A673 (cell line): ENCODE measurements at regions not wholly inside any gene's neighbourhood (a gene's known extent, or its start where the extent isn't known, plus 50 kb on each side); places are given as distances from the start of the nearest gene placed in this dataset.

ENCODE experiments used
- EZH2 ChIP-seq: fragments of 200-600 bp; sonication (generic); IDR thresholded peaks from 2 replicates; pipeline ENCODE4 v1.6.1; 2017; ENCODE audit warnings: borderline replicate concordance, low read depth, mild to moderate bottlenecking, mixed read lengths, antibody characterized with exemption, low read length; ENCODE audit not compliant: poor library complexity, severe bottlenecking
- TF ChIP-seq, protein P1 (sequence below): fragments of 300-800, 200-600 bp; sonication (generic); conservative IDR thresholded peaks from 2 replicates; pipeline ENCODE4 v1.5.1; 2017; ENCODE audit warnings: low read depth, mild to moderate bottlenecking, antibody characterized with exemption, low read length, moderate library complexity, mixed read lengths

- TF ChIP-seq, protein P1, sequence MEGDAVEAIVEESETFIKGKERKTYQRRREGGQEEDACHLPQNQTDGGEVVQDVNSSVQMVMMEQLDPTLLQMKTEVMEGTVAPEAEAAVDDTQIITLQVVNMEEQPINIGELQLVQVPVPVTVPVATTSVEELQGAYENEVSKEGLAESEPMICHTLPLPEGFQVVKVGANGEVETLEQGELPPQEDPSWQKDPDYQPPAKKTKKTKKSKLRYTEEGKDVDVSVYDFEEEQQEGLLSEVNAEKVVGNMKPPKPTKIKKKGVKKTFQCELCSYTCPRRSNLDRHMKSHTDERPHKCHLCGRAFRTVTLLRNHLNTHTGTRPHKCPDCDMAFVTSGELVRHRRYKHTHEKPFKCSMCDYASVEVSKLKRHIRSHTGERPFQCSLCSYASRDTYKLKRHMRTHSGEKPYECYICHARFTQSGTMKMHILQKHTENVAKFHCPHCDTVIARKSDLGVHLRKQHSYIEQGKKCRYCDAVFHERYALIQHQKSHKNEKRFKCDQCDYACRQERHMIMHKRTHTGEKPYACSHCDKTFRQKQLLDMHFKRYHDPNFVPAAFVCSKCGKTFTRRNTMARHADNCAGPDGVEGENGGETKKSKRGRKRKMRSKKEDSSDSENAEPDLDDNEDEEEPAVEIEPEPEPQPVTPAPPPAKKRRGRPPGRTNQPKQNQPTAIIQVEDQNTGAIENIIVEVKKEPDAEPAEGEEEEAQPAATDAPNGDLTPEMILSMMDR: no peak
- TF ChIP-seq EZH2: no peak
Observed at GRCh38 chr18:38996056-38996455, 1430.5 kb upstream of the CELF4 start.
